HPDE6-E6E7 (cell line): ENCODE measurements at regions not wholly inside any gene's neighbourhood (a gene's known extent, or its start where the extent isn't known, plus 50 kb on each side); places are given as distances from the start of the nearest gene placed in this dataset.

Experiments
- DNase-seq: peaks from one replicate; pipeline ENCODE4 v3.0.0; 2011; ENCODE audit warnings: missing footprints; ENCODE audit errors: extremely low spot score

- DNase-seq, result no peak
These were observed 50.3 kb upstream of the CXCL12 start for GRCh38 chr10:44435196-44435595.

GRCh38 chr10:44436240-44436639 lies 51.3 kb upstream of the CXCL12 start:
- no peak for DNase-seq

- no peak for DNase-seq
These were observed 53.1 kb upstream of the CXCL12 start for GRCh38 chr10:44437840-44438511.

- no peak for DNase-seq
These were observed 54.5 kb upstream of the CXCL12 start for GRCh38 chr10:44439239-44439957.

- DNase-seq, result no peak
These were observed 55.0 kb upstream of the CXCL12 start for GRCh38 chr10:44439958-44440244.

- DNase-seq, result no peak
These were observed 72.4 kb upstream of the CXCL12 start for GRCh38 chr10:44457259-44457658.

GRCh38 chr10:44458671-44459413 lies 73.9 kb upstream of the CXCL12 start:
- no peak for DNase-seq

GRCh38 chr10:44459671-44460070 lies 74.8 kb upstream of the CXCL12 start:
- no peak for DNase-seq

- DNase-seq, result no peak
These were observed 75.5 kb upstream of the CXCL12 start for GRCh38 chr10:44460416-44460815.

- no peak for DNase-seq
These were observed 77.5 kb upstream of the CXCL12 start for GRCh38 chr10:44462338-44462914.

- DNase-seq, result no peak
These were observed 78.7 kb upstream of the CXCL12 start for GRCh38 chr10:44463511-44464121.

- DNase-seq, result no peak
These were observed 79.6 kb upstream of the CXCL12 start for GRCh38 chr10:44464503-44464902.

GRCh38 chr10:44465401-44466115 lies 80.7 kb upstream of the CXCL12 start:
- no peak for DNase-seq

GRCh38 chr10:44466236-44466635 lies 81.3 kb upstream of the CXCL12 start:
- DNase-seq, result no peak

- DNase-seq, result no peak
These were observed 82.2 kb upstream of the CXCL12 start for GRCh38 chr10:44467090-44467489.

GRCh38 chr10:44467900-44468299 lies 83.0 kb upstream of the CXCL12 start:
- no peak for DNase-seq

GRCh38 chr10:44468525-44468924 lies 83.6 kb upstream of the CXCL12 start:
- no peak for DNase-seq

- no peak for DNase-seq
These were observed 84.1 kb upstream of the CXCL12 start for GRCh38 chr10:44468965-44469364.

GRCh38 chr10:44470784-44471183 lies 85.9 kb upstream of the CXCL12 start:
- no peak for DNase-seq

- DNase-seq, result no peak
These were observed 86.5 kb upstream of the CXCL12 start for GRCh38 chr10:44471410-44471809.

GRCh38 chr10:44473146-44473545 lies 88.2 kb upstream of the CXCL12 start:
- DNase-seq, result no peak
